HG02759 (cell line): ENCODE measurements at regions not wholly inside any gene's neighbourhood (a gene's known extent, or its start where the extent isn't known, plus 50 kb on each side); places are given as distances from the start of the nearest gene placed in this dataset.
A peak's percentile ranks its signal among the peaks of the same experiment; 100 is the strongest.

ENCODE experiments used
- ATAC-seq: cut with Tn5 transposase; IDR thresholded peaks from one replicate; pipeline ENCODE4 v1.9.1; 2021; ENCODE audit warnings: mild to moderate bottlenecking, moderate library complexity; ENCODE audit not compliant: unreplicated experiment

DNA sequence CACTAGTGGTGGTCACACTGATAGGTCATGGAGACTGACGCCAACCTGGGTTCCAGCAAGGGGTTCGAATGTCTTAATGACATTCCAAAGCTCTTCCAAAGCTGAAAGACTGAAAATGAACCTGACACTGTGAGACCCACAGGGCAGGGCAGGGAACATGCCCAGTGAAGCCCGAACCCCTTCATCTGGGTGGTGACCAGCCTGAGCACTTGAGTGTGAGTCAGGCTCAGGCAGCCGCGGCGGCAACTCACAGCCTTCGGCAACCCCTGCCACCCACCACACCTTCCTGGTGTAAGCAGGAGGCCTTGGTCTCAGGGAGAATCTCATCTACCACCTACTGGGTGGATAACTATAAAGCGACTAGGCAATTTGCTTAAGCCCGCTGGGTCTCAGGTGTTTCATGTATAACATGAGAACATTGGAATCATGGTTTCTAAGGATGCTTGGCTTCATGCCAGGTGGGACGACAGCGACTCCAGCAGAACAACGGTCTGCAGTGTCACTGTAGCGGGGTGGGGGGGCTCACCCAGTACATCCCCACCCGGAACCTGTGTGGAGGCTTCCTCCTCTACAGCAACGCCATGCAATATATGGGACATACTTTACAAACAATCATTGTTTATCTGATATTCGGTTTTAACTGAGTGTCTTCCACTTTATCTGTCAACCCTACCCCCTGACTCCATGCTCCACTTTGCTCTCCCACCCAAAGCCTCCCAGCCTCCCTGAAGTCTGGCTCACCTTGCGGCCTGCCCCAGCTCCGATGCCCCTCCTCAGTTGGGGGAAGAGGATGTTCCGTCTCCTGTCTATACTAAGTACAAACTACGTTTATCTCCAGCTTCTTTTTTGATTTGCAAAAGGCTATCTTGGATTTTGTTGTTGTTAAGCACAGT is 125.0 kb upstream of the MEF2A start:
- ATAC-seq: no peak

DNA sequence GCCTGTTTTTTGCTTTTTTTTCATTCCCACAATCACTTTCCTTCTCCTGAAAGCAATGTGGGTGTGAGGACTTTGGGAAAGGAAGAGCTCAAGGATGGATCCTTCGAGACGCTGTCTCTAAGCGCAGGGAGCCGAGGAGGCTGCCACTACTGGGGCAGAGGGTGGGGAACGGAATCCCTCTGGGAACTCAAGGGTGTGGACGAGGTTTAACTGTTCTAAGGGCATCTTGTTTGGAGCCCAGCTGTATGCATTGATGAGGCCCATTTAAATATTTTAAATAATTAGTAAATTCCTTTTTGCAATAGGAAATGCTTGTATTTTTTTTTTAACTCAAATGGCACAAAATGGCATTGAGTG is 124.4 kb upstream of the MEF2A start:
- ATAC-seq: no peak

DNA sequence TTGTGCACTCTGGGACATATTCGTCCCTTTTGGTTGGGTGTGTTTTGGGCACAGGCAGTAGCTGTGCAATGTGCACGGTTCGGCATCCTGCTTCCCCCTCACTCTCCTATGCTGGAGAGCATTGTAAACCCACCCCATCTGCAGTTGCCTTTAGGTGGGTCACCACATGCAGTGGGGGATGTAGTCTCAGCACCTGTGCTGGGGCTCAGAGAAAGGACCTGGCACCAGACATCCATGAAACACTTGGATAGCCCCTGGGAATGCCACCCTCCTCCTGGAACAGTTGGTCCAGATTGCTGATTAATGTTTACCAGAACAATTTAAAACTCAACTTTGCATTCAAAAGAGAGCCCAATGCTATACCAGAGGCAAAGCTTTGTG is 123.9 kb upstream of the MEF2A start:
- no peak for ATAC-seq

GRCh38 chr15:99442252-99442897 is 123.4 kb upstream of the MEF2A start:
- ATAC-seq: no peak

DNA sequence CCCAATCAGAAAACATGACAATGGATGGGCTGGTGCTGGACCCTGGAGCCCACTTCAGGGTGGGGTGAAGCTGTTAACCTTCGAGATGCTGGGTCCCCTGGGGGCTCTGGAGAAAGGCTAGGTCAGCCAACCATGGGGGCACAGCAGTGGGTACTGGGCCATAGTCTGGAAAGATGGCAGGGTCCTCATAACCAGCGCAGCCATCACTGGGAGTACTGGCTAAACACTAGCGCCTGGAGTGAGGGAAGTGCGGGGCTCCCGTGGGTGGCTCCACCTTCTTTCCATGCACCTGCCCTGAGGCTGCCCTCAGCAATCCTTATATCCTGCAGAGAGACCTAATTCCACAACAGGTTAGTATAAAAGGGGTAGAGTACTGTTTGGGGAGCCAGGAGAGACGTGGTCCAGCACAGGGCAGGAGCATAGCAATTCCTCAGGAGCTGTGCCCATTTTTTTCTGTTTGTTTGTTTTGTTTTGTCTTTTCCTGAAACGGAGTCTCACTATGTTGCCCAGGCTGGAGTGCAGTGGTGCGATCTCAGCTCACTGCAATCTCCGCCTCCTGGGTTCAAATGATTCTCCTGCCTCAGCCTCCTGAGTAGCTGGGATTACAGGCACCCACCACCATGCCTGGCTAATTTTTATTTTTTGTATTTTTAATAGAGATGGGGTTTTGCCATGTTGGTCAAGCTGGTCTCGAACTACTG is 122.6 kb upstream of the MEF2A start:
- ATAC-seq: no peak

- no peak for ATAC-seq
Measured at GRCh38 chr15:99443768-99444446, 121.9 kb upstream of the MEF2A start.

- ATAC-seq: no peak
Measured at GRCh38 chr15:99445272-99445850, 120.4 kb upstream of the MEF2A start.

DNA sequence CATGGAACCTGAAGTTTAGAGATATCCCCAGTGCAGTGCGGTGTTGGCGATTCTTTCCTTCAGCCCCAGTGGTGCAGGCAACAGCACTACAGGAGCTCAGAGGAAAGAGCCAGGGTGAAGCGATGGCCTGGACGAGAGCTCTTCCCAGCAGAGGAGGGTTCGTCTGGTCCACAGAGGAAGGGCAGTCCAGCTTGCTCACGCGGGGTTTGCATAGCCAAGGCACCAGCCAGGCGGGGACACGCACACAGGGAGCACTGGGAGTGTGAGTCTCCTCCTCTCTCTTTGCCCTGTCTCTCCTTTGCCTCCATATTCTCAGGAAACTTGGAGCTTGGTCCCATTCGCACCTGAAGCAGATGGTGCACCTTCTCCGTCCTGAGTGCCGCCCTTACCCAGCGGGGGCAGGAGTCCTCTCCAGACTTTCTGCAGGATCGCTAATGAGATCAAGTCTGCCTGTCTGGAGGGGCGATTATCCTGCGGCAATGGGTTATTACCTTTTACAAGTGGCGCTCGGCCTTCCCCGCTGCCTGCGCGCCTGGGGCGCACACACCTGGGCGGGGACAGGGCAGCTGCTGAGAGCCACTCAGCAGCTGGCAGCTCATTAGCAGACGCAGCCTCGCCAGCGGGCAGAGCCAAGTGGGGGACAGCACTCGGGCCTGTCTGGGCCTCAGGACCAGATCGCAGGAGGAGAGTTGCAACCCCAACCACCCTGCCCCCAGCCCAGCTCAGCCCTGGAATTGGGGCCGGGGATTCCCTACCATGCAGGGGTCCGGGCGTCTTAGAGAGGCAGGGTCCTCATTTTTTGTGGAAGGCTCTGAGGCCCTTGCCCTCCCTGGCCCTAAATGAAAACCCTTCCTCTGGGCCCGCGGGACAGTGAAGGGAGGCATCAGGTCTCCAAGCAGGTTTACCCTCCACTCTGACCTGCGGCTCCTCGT is 119.0 kb upstream of the MEF2A start:
- ATAC-seq: no peak

DNA sequence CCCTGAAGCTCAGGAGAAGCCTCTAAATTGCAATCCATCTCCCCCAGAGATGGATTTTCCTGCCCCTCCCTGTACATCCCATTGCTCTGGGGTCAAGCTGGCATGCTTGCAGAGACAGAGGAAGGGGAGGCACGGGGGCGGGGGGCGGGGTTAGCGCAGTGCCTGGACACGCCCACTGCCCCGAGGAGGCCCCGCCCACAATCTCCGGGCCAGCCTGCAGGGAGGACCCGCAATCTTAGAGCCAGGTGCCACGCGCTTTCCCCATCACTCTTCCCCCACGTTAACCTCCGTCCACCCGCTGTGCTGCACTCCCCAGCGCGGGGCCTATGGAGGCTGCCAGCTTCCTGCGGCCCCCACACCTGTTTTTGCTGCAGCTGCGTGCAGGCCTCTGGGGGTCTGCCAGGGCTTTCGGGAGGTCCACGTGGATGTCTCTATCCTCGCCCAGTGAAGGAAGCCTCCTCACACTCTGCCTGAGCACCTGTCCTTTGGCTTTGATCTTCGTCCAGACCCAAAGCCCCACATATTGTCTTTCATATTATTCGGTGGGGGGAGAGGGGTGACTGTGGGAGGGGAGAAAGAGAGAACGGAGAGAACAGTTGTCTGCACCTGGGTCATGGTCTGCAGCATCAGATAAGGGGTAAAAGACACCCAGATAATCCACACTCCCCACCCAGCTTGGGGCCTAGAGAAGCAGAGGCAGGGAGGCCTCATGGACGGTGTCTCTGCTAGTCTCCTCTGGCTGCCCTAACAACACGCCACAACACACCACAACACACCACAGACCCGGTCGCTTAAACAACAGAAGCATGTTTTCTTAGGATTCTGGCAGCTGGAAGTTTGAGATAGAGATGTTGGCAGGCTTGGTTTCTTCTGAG is 118.0 kb upstream of the MEF2A start:
- ATAC-seq: no peak

GRCh38 chr15:99449514-99449913 is 116.3 kb upstream of the MEF2A start:
- ATAC-seq: no peak

DNA sequence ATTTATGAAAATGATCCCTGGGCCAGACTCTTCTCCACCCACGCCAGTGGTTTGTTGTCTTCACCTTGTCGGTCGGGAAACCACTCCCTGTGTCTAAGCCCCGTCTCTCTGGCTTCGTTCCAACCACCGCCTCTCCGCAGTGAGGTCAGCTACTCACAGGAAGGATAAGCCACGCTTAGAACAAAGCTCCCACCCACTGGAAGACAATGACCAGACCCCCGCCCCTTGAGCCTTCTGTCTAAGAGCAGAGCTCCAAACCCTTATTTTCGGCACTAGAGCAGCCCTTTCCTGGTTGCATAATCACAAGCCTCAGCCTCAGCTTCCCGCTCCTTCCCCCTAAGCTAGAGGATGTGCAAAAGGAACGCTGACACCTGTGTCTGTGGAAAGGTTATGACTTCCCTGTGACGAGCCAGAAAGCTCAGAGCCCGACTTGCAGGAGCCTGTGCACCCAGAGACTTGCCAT is 114.9 kb upstream of the MEF2A start:
- peak; percentile 38 for ATAC-seq

DNA sequence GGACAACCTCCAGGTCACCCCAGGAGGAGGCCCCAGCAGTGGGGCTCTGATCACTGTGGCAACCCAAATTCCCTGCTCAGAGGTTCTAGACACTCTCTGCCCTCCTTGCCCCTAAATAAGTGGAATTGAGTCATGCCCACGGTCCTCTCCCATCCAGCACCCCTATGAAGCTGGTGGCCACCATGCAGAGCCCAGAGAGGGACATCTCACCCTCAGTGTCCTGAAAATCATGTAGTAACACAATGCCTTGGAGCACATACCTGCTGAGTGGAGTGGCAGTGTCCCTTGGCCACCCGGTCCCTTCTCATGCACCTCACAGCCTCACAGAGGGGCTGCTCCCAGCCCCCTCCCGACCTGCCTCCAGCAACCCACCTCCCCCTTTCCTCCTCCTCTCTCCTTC is 114.3 kb upstream of the MEF2A start:
- ATAC-seq: no peak

DNA sequence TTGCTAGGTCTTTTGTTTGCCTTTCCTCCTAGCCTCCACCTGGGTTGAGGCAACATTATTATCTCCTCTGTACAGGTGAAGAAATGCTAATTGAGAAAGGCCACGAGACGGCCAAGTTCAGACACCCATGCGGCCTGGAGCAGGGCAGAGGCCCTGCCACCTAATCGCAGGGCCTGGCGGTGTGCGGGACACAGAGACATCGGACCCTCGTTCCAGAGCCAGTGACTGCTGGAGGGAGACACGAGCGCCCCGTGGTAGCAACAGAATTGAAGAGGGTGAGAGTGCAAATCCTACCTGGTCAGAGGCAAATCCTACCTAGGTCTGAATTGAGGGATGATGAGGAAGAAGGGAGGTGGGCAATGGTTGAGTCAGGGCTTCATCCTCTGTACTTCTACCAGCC is 113.8 kb upstream of the MEF2A start:
- ATAC-seq: no peak

DNA sequence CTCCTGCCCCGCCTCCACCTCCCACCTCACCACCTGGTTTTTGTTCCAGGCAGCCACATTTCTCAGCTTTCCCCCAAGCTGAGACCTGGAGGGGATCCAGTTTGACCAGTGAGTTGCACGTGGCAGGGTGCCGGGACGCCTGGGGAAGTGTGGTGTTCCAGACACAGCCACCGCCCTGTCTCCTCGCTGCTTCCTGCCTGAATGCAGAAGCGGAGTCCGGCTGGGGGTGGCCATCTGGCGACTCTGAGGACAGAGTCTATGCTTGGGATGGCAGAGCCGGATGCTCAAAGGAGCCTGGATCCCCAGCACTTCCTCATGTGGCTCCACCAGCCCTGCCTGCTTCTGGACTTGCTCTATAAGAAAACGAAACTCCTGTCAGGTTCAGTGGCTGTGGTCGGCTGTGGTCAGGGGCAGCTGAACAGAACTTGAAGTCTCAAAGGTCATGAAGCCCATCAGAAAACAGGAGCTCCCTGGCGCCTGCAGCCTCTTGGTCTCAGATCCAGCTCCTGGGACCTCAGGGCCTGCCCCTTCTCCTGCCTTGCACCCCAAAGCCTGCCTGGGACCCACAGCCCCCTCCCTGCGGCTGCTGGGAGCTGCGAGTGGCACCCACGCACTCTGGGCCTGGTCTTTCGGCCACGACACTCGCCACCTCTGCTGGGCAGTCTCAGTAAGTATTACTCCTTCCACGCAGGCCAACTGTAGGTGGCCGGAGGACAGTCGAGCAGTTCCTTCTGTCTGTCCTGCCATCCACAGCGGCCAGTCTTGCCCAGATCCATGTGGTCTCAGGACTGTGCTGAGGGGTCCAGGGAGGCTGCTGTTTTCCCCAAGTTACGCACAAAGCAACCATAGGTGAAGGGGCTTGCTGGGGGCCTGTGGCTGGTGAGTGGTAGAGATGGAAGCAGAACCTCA is 112.8 kb upstream of the MEF2A start:
- peak; percentile 77 for ATAC-seq

DNA sequence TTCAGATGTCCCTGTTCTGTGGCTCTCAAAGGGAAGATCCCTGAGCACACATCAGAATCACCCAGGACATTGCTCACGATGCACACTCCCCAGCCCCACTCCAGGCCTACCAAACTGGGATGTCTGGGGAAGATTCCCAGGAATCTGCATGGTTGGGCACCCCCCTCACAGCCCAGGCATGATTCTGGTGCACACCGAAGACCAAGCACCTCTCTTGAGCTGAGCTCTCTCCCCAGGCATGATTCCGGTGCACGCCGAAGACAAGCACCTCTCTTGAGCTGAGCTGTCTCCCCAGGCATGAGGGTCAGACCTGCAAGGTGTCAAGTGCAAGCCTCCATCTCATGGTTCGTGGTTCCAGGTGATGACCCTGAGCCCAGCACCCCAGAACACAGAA is 112.2 kb upstream of the MEF2A start:
- ATAC-seq: no peak

DNA sequence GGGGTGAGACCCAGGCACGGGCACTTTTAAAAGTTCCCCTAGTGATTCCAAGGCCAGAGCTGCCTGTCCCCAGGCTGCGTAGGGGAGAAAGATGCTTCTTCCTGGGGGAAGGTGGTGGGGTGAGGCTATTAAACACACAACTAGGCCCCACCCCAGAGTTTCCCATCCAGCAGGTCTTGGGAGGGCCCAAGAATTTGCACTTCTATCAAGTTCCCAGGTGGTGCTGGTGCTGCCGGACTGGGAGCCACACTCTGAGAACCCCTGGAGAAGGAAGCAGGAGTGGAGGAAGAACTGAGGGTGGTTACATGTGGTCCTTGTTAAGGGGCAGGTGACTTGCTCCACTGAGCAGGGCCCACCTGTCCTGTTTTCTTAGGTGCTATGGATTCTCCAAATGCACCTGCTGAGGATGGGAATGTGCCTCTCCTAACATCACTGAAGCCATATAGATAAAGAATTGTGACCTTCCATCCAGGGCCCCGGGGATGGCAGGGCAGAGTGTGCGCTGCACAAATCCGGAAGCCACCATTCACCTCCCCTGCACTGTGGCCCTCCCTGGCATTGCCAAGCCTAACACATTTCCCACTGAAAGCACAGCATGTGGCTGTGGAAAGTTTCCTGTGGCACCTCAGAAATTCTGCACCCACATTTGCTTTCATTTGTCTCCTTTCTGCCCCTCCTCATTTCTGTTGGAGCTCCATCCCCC is 111.5 kb upstream of the MEF2A start:
- no peak for ATAC-seq
